B cell (primary cell): ENCODE measurements at regions not wholly inside any gene's neighbourhood (a gene's known extent, or its start where the extent isn't known, plus 50 kb on each side); places are given as distances from the start of the nearest gene placed in this dataset.

Source experiments
- EZH2 ChIP-seq: IDR thresholded peaks from 2 replicates; pipeline ENCODE4 v1.6.1; 2012; ENCODE audit warnings: borderline replicate concordance, low read depth, mild to moderate bottlenecking, moderate library complexity, low read length; ENCODE audit not compliant: insufficient read depth, poor library complexity, severe bottlenecking
- TF ChIP-seq, protein P1 (sequence below): fragments of 200-600 bp; IDR thresholded peaks from one replicate; pipeline ENCODE4 v1.8.0; 2022; ENCODE audit warnings: antibody characterized with exemption, mild to moderate bottlenecking

DNA sequence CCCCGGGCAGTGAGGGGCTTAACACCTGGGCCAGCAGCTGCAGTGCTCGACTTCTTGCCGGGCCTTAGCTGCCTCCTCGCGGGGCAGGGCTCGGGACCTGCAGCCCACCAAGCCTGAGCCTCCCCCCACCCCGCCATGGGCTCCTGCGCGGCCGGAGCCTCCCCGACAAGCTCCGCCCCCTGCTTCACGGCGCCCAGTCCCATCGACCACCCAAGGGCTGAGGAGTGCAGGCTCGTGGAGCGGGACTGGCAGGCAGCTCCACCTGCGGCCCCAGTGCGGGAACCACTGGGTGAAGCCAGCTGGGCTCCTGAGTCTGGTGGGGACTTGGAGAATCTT is 67.8 kb upstream of the NR5A2 start:
- TF ChIP-seq, protein P1, sequence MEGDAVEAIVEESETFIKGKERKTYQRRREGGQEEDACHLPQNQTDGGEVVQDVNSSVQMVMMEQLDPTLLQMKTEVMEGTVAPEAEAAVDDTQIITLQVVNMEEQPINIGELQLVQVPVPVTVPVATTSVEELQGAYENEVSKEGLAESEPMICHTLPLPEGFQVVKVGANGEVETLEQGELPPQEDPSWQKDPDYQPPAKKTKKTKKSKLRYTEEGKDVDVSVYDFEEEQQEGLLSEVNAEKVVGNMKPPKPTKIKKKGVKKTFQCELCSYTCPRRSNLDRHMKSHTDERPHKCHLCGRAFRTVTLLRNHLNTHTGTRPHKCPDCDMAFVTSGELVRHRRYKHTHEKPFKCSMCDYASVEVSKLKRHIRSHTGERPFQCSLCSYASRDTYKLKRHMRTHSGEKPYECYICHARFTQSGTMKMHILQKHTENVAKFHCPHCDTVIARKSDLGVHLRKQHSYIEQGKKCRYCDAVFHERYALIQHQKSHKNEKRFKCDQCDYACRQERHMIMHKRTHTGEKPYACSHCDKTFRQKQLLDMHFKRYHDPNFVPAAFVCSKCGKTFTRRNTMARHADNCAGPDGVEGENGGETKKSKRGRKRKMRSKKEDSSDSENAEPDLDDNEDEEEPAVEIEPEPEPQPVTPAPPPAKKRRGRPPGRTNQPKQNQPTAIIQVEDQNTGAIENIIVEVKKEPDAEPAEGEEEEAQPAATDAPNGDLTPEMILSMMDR = no peak
- TF ChIP-seq EZH2 = no peak
